GM21619 (cell line): ENCODE measurements at regions not wholly inside any gene's neighbourhood (a gene's known extent, or its start where the extent isn't known, plus 50 kb on each side); places are given as distances from the start of the nearest gene placed in this dataset.
"Not testable (repeated sequence)": the region's sequence is repeated elsewhere in the genome, so short reads cannot be mapped to it uniquely, and the experiment has no call there.

Source experiments
- ATAC-seq: cut with Tn5 transposase; IDR thresholded peaks from one replicate; pipeline ENCODE4 v1.9.1; 2021; ENCODE audit not compliant: unreplicated experiment

- ATAC-seq, result no peak
Measured at GRCh38 chr10:23869548-23869947, 339.4 kb upstream of the KIAA1217 start.

- ATAC-seq, result no peak
Measured at GRCh38 chr10:23869996-23870395, 338.9 kb upstream of the KIAA1217 start.

GRCh38 chr10:23870651-23871610 is 338.0 kb upstream of the KIAA1217 start:
- ATAC-seq, result no peak

GRCh38 chr10:23872290-23872689 is 336.6 kb upstream of the KIAA1217 start:
- ATAC-seq, result no peak

GRCh38 chr10:23877791-23878320 is 331.1 kb upstream of the KIAA1217 start:
- no peak for ATAC-seq

- no peak for ATAC-seq
Measured at GRCh38 chr10:23884670-23885069, 324.3 kb upstream of the KIAA1217 start.

- ATAC-seq, result no peak
Measured at GRCh38 chr10:23885853-23886252, 323.1 kb upstream of the KIAA1217 start.

- ATAC-seq, result no peak
Measured at GRCh38 chr10:23886355-23886754, 322.6 kb upstream of the KIAA1217 start.

GRCh38 chr10:23891301-23891700 is 317.6 kb upstream of the KIAA1217 start:
- ATAC-seq, result no peak

- ATAC-seq, result no peak
Measured at GRCh38 chr10:23892296-23892695, 316.6 kb upstream of the KIAA1217 start.

GRCh38 chr10:23897267-23897666 is 311.7 kb upstream of the KIAA1217 start:
- no peak for ATAC-seq

- no peak for ATAC-seq
Measured at GRCh38 chr10:23897861-23898260, 311.1 kb upstream of the KIAA1217 start.

- ATAC-seq, result no peak
Measured at GRCh38 chr10:23899166-23899565, 309.8 kb upstream of the KIAA1217 start.

- ATAC-seq, result no peak
Measured at GRCh38 chr10:23910291-23910690, 298.6 kb upstream of the KIAA1217 start.

GRCh38 chr10:23912884-23913404 is 296.0 kb upstream of the KIAA1217 start:
- ATAC-seq, result no peak

- ATAC-seq, result no peak
Measured at GRCh38 chr10:23914641-23915040, 294.3 kb upstream of the KIAA1217 start.

- ATAC-seq, result no peak
Measured at GRCh38 chr10:23917251-23917840, 291.6 kb upstream of the KIAA1217 start.

- no peak for ATAC-seq
Measured at GRCh38 chr10:23918090-23918723, 290.7 kb upstream of the KIAA1217 start.

GRCh38 chr10:23918839-23919238 is 290.1 kb upstream of the KIAA1217 start:
- no peak for ATAC-seq

GRCh38 chr10:23927576-23928325 is 281.2 kb upstream of the KIAA1217 start:
- no peak for ATAC-seq

GRCh38 chr10:23934023-23934422 is 274.9 kb upstream of the KIAA1217 start:
- not testable (repeated sequence) for ATAC-seq
